ENCODE measurements at regions not wholly inside any gene's neighbourhood (a gene's known extent, or its start where the extent isn't known, plus 50 kb on each side); places are given as distances from the start of the nearest gene placed in this dataset.

- DNase-seq (no peak), ATAC-seq (ENCODE audit: low read depth) (no peak)
- peaks cover 6% of the 10 kb centered on the region for H3K9me3 Mint-ChIP-seq
- no peak overlapping the region for H3K4me3 Mint-ChIP-seq
- no peaks in the 10 kb centered on the region for H3K27me3 Mint-ChIP-seq
- POLR2A ChIA-PET: no interaction called here
- no peak overlapping the region for H3K27ac Mint-ChIP-seq
- H3K36me3 Mint-ChIP-seq: no peaks in the 10 kb centered on the region
- H3K4me1 Mint-ChIP-seq: no peaks in the 10 kb centered on the region
Observed at GRCh38 chr13:68019901-68020300, 789.8 kb upstream of the PCDH9 start.

GRCh38 chr13:68009546-68009945, 779.4 kb upstream of the PCDH9 start:
- H3K27ac Mint-ChIP-seq: no peak overlapping the region
- peaks cover 4% of the 10 kb centered on the region for H3K9me3 Mint-ChIP-seq
- no peak overlapping the region for H3K4me3 Mint-ChIP-seq
- no peaks in the 10 kb centered on the region for H3K4me1 Mint-ChIP-seq
- no peaks in the 10 kb centered on the region for H3K27me3 Mint-ChIP-seq
- POLR2A ChIA-PET: no interaction called here
- ATAC-seq (ENCODE audit: low read depth) (no peak), DNase-seq (no peak)
- H3K36me3 Mint-ChIP-seq: no peaks in the 10 kb centered on the region

DNA sequence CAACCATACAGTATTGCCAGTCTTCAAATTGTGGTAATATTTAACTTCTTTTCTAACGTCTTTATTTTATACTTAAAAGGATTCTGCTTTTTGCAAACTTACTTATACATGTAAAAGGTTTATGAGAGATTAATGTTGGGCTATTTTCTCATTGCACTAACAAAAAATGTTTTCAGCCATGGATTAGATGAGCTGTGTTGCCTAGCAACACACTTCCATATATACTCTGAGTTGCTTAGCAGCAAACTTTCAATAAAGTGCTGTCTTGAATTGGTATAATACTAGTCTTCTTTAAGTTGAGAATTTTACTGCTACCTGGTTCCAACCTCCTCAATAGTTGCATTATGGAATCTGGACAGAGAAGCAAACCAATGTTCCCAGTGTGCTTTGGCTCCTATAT, 777.4 kb upstream of the PCDH9 start:
- DNase-seq: no peak
- peaks cover 4% of the 10 kb centered on the region for H3K9me3 Mint-ChIP-seq
- no peaks in the 10 kb centered on the region for H3K27me3 Mint-ChIP-seq
- no peak overlapping the region for H3K27ac Mint-ChIP-seq
- no peak overlapping the region for H3K4me3 Mint-ChIP-seq
- POLR2A ChIA-PET: no interaction called here
- ATAC-seq (ENCODE audit: low read depth): no peak
- no peaks in the 10 kb centered on the region for H3K36me3 Mint-ChIP-seq
- H3K4me1 Mint-ChIP-seq: no peaks in the 10 kb centered on the region

DNA sequence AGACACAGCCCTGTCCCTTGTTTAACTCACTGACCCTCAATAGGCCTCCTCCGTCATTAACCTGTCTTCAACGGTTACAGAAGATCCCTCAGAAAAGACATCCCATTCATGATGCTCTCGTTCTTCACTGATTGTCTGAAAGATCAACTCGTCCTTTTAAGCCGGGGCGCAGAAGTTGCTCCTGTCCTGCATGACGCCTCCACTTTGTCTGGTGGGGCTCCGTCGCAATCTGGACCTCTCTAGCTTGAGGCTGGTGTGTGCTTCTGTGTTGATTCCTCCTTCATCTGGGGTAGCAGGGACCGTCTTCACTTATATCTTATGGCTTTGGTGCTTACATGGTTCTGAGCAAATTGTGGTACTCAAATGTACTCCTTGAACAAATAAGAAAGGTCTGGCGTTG, 766.0 kb upstream of the PCDH9 start:
- no peaks in the 10 kb centered on the region for H3K4me1 Mint-ChIP-seq
- POLR2A ChIA-PET: no interaction called here
- H3K4me3 Mint-ChIP-seq: no peak overlapping the region
- H3K27ac Mint-ChIP-seq: no peak overlapping the region
- H3K36me3 Mint-ChIP-seq: no peaks in the 10 kb centered on the region
- H3K27me3 Mint-ChIP-seq: no peaks in the 10 kb centered on the region
- peaks cover 6% of the 10 kb centered on the region for H3K9me3 Mint-ChIP-seq
- no peak for DNase-seq
- ATAC-seq (ENCODE audit: low read depth): no peak

DNA sequence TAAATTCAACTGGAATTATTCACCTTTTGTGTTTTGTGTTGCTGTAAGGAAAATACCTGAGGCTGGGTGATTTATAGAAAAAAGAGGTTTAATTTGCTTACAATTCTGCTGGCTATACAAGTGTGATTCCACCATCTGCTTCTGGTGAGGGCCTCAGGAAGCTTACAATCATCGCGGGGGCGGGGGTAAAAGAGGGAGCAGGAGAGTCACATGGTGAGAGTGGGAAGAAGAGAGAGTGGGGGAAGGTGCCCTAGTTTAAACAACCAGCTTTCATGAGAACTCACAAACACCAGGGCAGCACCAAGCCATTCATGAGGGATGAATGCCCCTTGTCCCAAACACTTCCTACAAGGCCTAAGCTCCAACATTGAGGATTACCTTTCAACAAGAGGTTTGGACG, 760.7 kb upstream of the PCDH9 start:
- Mint-ChIP-seq H3K27me3 (no peaks in the 10 kb centered on the region), H3K4me3 (no peak overlapping the region), H3K9me3 (no peaks in the 10 kb centered on the region), H3K27ac (no peak overlapping the region), H3K36me3 (no peaks in the 10 kb centered on the region), H3K4me1 (no peaks in the 10 kb centered on the region)
- DNase-seq (no peak), ATAC-seq (ENCODE audit: low read depth) (no peak)
- POLR2A ChIA-PET: no interaction called here

DNA sequence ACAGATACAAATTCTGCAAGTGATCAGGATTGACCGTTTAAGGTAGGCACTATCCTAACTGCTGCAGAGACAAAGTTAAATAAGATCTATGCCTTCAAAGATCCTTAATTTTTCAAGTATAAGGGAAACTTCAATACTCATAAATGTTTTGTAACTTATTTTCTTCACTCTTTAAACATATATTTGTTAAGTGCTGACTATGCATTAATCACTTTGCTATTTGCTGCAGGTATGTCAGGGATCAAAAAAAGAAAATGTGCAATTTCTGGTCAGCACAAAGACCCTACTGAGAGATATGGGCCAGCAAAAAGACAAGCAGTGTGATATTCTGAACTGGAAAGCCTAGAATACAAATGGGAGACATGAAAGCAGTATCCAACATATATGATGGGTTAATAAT, 756.1 kb upstream of the PCDH9 start:
- Mint-ChIP-seq H3K36me3 (no peaks in the 10 kb centered on the region), H3K9me3 (no peaks in the 10 kb centered on the region), H3K4me1 (no peaks in the 10 kb centered on the region), H3K27ac (no peak overlapping the region), H3K27me3 (no peaks in the 10 kb centered on the region), H3K4me3 (no peak overlapping the region)
- POLR2A ChIA-PET: no interaction called here
- no peak for DNase-seq
- ATAC-seq (ENCODE audit: low read depth): no peak

DNA sequence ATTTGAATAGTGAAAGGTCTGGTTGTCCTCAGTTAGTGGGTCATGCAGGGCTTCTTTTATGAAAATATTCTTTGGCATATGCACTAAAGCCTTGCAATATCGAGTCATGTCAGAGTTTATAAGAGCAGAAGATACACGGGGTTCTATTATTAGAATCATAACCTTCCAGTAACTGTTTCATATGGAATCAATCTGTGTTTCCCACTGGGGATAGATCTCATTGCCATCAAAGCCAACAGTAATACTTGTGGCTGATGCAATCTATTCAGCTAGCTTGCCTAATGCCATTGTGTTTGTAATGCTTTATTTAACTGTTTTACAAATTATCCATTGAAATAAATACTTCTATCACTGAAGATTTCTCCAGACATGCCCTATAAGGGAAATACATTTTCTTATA, 746.9 kb upstream of the PCDH9 start:
- no peaks in the 10 kb centered on the region for H3K27me3 Mint-ChIP-seq

GRCh38 chr13:67971291-67971690, 741.2 kb upstream of the PCDH9 start:
- POLR2A ChIA-PET: no interaction called here
- ATAC-seq (ENCODE audit: low read depth) (no peak), DNase-seq (no peak)
- Mint-ChIP-seq H3K36me3 (no peaks in the 10 kb centered on the region), H3K4me1 (no peaks in the 10 kb centered on the region), H3K27me3 (no peaks in the 10 kb centered on the region), H3K4me3 (no peak overlapping the region), H3K27ac (no peak overlapping the region), H3K9me3 (peaks cover 4% of the 10 kb centered on the region)

More for the DNA sequence above, 746.9 kb upstream of the PCDH9 start:
- H3K4me3 Mint-ChIP-seq: no peak overlapping the region
- no peak overlapping the region for H3K27ac Mint-ChIP-seq
- H3K4me1 Mint-ChIP-seq: no peaks in the 10 kb centered on the region
- POLR2A ChIA-PET: no interaction called here
- no peak for DNase-seq
- ATAC-seq (ENCODE audit: low read depth): no peak
- H3K36me3 Mint-ChIP-seq: no peaks in the 10 kb centered on the region
- H3K9me3 Mint-ChIP-seq: peaks cover 5% of the 10 kb centered on the region

DNA sequence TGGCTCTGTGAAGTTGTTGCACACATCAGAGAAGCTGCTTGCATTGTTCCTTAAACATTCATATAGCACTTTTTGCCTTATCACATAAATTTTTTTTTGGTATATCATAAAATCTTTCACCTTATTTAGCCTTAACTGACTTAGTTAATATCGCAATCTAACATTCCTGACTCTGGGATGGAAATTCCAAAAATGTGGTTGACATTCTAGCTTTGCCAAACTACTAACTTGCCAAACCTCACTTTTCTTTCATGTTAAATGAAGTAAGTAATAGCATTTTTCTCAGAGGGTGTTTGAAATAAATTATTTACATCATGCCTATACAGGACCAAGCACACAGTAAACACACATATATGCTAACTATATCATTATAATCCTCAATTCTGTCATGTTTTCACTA, 736.9 kb upstream of the PCDH9 start:
- POLR2A ChIA-PET: no interaction called here
- no peaks in the 10 kb centered on the region for H3K27me3 Mint-ChIP-seq
- peaks cover 5% of the 10 kb centered on the region for H3K9me3 Mint-ChIP-seq
- H3K36me3 Mint-ChIP-seq: no peaks in the 10 kb centered on the region
- no peak overlapping the region for H3K27ac Mint-ChIP-seq
- no peaks in the 10 kb centered on the region for H3K4me1 Mint-ChIP-seq
- no peak for ATAC-seq (ENCODE audit: low read depth)
- no peak overlapping the region for H3K4me3 Mint-ChIP-seq
- no peak for DNase-seq

DNA sequence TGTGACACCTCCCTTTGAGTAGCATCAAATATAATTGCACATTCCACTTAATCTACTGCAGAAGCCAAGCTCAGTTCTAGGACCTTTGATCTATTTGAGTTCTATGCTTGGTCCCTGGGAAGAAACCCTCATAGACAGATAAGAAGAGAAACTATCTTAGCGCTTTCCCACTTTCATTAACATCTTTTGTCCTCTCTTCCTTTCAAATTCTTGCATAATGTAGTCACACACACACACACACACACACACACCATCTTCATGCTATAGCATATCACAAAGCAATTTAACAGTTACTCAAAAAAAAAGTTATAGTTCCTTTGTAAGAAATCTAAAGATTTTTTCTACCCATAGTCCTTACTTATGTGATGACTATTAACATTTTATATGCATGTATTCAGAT, 735.9 kb upstream of the PCDH9 start:
- Mint-ChIP-seq H3K4me3 (no peak overlapping the region), H3K9me3 (peaks cover 5% of the 10 kb centered on the region), H3K27me3 (no peaks in the 10 kb centered on the region), H3K4me1 (no peaks in the 10 kb centered on the region), H3K36me3 (no peaks in the 10 kb centered on the region), H3K27ac (no peak overlapping the region)
- POLR2A ChIA-PET: no interaction called here
- ATAC-seq (ENCODE audit: low read depth): no peak
- no peak for DNase-seq

DNA sequence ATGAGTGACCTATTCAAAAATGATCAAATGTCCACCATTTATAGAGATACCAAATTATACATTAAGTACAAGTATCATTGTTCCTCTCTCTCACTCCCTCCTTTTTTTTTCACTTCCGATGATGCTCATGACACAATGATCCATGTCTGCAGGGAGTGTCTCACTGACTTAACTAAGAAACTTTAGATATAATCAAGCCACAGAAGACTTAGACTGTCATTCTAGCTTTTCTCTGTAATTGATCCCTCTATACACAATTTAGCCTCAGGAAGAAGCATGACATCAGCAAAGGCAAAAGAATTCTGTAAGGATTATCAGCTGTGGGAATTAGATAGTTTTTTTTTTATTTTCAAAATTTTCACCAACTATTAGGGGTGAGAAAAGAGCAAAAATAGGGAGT, 734.9 kb upstream of the PCDH9 start:
- no peaks in the 10 kb centered on the region for H3K27me3 Mint-ChIP-seq
- no peak for DNase-seq
- ATAC-seq (ENCODE audit: low read depth): no peak
- H3K9me3 Mint-ChIP-seq: peaks cover 5% of the 10 kb centered on the region
- no peaks in the 10 kb centered on the region for H3K4me1 Mint-ChIP-seq
- H3K27ac Mint-ChIP-seq: no peak overlapping the region
- POLR2A ChIA-PET: no interaction called here
- H3K36me3 Mint-ChIP-seq: no peaks in the 10 kb centered on the region
- no peak overlapping the region for H3K4me3 Mint-ChIP-seq

GRCh38 chr13:67964091-67964490, 734.0 kb upstream of the PCDH9 start:
- Mint-ChIP-seq H3K4me3 (no peak overlapping the region), H3K4me1 (no peaks in the 10 kb centered on the region), H3K27me3 (no peaks in the 10 kb centered on the region), H3K36me3 (no peaks in the 10 kb centered on the region), H3K9me3 (peaks cover 5% of the 10 kb centered on the region), H3K27ac (no peak overlapping the region)
- DNase-seq (no peak), ATAC-seq (ENCODE audit: low read depth) (no peak)
- POLR2A ChIA-PET: no interaction called here

DNA sequence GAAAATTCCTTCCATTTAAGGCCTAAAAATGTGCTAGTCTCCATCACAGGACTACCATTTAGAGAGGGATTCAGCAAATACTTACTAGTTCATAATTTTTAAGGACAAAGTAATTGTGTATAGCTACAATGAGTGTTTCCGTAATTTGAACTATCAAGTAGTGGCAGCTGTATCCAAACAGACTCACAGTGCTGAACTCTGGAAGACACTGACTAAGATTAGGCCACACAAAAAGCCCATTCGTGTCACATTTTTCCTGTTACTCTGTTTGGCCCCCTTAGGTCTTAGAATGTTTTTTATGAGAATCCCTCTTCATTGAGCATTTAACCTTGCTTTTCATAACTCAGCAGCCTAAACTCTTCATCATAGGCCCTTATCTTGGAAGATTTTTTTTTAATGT, 731.2 kb upstream of the PCDH9 start:
- no peak for DNase-seq

DNA sequence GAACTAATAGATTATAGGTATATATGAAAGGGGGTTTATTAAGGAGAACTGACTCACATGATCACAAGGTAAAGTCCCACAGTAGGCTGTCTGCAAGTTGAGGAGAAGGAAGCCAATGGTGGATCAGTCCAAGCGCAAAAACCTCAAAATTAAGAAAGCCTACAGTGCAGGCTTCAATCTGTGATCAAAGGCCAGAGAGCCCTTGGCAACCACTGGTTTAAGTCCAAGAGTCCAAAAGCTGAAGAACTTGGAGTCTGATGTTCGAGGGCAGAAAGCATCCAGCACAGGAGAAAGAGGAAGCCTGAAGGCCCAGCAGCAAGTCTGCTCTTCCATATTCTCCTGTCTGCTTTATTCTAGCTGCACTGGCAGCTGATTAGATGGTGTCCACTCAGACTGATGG, 721.3 kb upstream of the PCDH9 start:
- Mint-ChIP-seq H3K4me1 (no peaks in the 10 kb centered on the region), H3K36me3 (no peaks in the 10 kb centered on the region)
- no peak for DNase-seq

More for the DNA sequence above, 731.2 kb upstream of the PCDH9 start:
- no peak for ATAC-seq (ENCODE audit: low read depth)
- H3K27ac Mint-ChIP-seq: no peak overlapping the region
- no peak overlapping the region for H3K4me3 Mint-ChIP-seq
- no peaks in the 10 kb centered on the region for H3K4me1 Mint-ChIP-seq
- no peaks in the 10 kb centered on the region for H3K27me3 Mint-ChIP-seq
- peaks cover 3% of the 10 kb centered on the region for H3K9me3 Mint-ChIP-seq
- POLR2A ChIA-PET: no interaction called here
- no peaks in the 10 kb centered on the region for H3K36me3 Mint-ChIP-seq

GRCh38 chr13:67950603-67951002, 720.5 kb upstream of the PCDH9 start:
- Mint-ChIP-seq H3K9me3 (peaks cover 4% of the 10 kb centered on the region), H3K36me3 (no peaks in the 10 kb centered on the region), H3K4me1 (no peaks in the 10 kb centered on the region), H3K27me3 (no peaks in the 10 kb centered on the region), H3K27ac (no peak overlapping the region), H3K4me3 (no peak overlapping the region)
- POLR2A ChIA-PET: no interaction called here
- no peak for ATAC-seq (ENCODE audit: low read depth)
- DNase-seq: no peak

More for the DNA sequence above, 721.3 kb upstream of the PCDH9 start:
- Mint-ChIP-seq H3K27me3 (no peaks in the 10 kb centered on the region), H3K27ac (no peak overlapping the region), H3K4me3 (no peak overlapping the region), H3K9me3 (peaks cover 4% of the 10 kb centered on the region)
- POLR2A ChIA-PET: no interaction called here
- ATAC-seq (ENCODE audit: low read depth): no peak
